ENCODE measurements at regions not wholly inside any gene's neighbourhood (a gene's known extent, or its start where the extent isn't known, plus 50 kb on each side); places are given as distances from the start of the nearest gene placed in this dataset.
"Not testable (repeated sequence)": the region's sequence is repeated elsewhere in the genome, so short reads cannot be mapped to it uniquely, and the experiment has no call there.

DNA sequence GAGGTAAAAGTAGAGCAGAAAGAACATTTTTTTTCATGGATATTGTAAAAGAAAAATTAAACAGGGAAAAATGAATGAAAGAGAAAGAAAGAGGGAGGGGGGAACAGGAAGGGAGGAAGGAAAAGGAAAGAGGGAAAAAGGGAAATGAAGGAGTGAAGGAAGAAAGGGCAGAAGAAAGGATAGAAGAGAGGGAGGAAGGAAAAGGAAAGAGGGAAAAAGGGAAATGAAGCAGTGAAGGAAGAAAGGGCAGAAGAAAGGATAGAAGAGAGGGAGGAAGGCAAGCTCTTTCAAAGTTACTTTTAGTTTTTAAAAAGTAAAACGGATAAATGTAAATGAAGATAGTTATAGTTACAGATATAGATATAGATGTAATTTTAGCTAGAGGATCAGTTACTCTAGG lies 1676.7 kb downstream of the MRPL39 start:
- 76 to 100% methylated on average over 1 of the region's 1 CpG for WGBS, 2 donors (ENCODE audit: low coverage in 1 of 2)
- no peak for DNase-seq
- no peaks in the 10 kb centered on the region for H3K36me3 ChIP-seq
- in situ Hi-C loops (cut with MboI; ENCODE audit: low pct_ligation_motif_present in 1 of 4, low pct_unique_long_range_greater_than_20kb in 1 of 4, low sequenced_read_pairs in 3 of 4) = no loop called here
- no peak overlapping the region for H3K27ac ChIP-seq
- H3K9me3 ChIP-seq = peaks cover 0 to 3% of the 10 kb centered on the region in 2 donors
- no peaks in the 10 kb centered on the region for H3K4me1 ChIP-seq
- no peak overlapping the region for H3K4me3 ChIP-seq
- H3K27me3 ChIP-seq = no peaks in the 10 kb centered on the region
- intact Hi-C loops (cut with DNase I; ENCODE audit: low total_unique reads) = no loop called here
- TF ChIP-seq, protein P1, sequence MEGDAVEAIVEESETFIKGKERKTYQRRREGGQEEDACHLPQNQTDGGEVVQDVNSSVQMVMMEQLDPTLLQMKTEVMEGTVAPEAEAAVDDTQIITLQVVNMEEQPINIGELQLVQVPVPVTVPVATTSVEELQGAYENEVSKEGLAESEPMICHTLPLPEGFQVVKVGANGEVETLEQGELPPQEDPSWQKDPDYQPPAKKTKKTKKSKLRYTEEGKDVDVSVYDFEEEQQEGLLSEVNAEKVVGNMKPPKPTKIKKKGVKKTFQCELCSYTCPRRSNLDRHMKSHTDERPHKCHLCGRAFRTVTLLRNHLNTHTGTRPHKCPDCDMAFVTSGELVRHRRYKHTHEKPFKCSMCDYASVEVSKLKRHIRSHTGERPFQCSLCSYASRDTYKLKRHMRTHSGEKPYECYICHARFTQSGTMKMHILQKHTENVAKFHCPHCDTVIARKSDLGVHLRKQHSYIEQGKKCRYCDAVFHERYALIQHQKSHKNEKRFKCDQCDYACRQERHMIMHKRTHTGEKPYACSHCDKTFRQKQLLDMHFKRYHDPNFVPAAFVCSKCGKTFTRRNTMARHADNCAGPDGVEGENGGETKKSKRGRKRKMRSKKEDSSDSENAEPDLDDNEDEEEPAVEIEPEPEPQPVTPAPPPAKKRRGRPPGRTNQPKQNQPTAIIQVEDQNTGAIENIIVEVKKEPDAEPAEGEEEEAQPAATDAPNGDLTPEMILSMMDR (IDR thresholded peaks at IDR 0.05) = no peak
- TF ChIP-seq POLR2A (IDR thresholded peaks at IDR 0.05) (no peak), EP300 (IDR thresholded peaks at IDR 0.05; ENCODE audit: low read depth) (no peak), POLR2AphosphoS5 (IDR thresholded peaks at IDR 0.05) (no peak)

DNA sequence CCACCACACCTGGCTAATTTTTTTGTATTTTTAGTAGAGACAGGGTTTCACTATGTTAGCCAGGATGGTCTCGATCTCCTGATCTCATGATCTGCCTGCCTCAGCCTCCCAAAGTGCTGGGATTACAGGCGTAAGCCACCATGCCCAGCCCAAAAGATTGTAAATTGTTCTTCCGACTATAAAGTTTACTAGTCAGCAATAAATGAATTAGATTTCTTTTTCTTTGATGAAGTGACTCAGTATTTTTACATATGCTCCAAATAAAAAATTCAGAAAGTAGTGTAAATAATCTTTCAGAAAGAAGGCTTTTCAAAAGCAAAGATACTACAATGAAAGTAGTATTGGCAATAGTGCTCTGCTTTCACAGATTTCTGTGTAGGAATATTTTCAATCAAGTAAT lies 1680.9 kb downstream of the MRPL39 start:
- H3K4me3 ChIP-seq; DNase-seq; H3K36me3 ChIP-seq; H3K27me3 ChIP-seq; intact Hi-C loops (cut with DNase I; ENCODE audit: low total_unique reads); H3K4me1 ChIP-seq; in situ Hi-C loops (cut with MboI; ENCODE audit: low pct_ligation_motif_present in 1 of 4, low pct_unique_long_range_greater_than_20kb in 1 of 4, low sequenced_read_pairs in 3 of 4); H3K27ac ChIP-seq; H3K9me3 ChIP-seq: not testable (repeated sequence)
- 83 to 87% methylated on average over 1 to 3 of the region's 3 CpGs for WGBS, 2 donors (ENCODE audit: low coverage in 1 of 2)

DNA sequence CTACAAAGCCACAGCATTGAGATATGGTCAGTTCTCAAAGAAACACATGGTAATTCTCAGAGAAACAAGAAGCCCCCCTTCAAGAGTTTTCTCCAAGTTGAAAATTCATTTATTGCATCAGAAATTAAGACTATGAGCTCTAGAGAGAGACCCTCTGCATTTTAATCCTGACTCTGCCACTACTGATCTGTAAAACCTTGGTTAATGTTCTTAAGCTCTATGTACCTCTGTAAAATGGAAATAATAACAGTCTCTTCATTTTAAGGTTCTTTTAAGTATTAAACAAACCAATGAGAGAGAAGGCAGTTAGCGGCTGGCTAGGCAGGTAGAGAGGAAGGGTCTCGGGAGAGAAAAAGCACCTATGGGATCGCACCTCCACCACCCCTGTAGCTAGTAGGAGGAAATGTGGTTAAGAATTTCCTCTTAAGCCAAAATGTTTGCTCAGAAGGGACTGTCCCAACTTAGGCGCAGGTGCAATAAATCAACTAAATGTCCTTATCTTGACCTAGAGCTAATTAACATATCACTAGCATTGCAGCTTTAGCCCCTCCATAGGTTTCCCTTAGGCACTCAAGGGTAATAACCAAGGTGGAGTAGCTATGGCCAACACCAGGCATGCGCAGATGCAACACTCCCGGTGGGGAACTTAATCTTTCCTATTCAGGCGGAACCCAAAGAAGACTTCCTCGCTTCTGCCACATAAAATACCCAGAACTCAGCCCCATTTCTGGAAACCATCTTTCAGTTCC lies 1685.4 kb downstream of the MRPL39 start:
- no peaks in the 10 kb centered on the region for H3K9me3 ChIP-seq
- no peak for DNase-seq
- in situ Hi-C loops (cut with MboI; ENCODE audit: low pct_ligation_motif_present in 1 of 4, low pct_unique_long_range_greater_than_20kb in 1 of 4, low sequenced_read_pairs in 3 of 4) = no loop called here
- 59 to 71% methylated on average over 3 to 8 of the region's 8 CpGs for WGBS, 2 donors (ENCODE audit: low coverage in 1 of 2)
- intact Hi-C loops (cut with DNase I; ENCODE audit: low total_unique reads) = no loop called here
- H3K27me3 ChIP-seq = no peaks in the 10 kb centered on the region
- no peak for TF ChIP-seq POLR2AphosphoS5 (IDR thresholded peaks at IDR 0.05)
- TF ChIP-seq, protein P1 (IDR thresholded peaks at IDR 0.05) = no peak
- no peak for TF ChIP-seq EP300 (IDR thresholded peaks at IDR 0.05; ENCODE audit: low read depth)
- TF ChIP-seq POLR2A (IDR thresholded peaks at IDR 0.05) = no peak
- no peak overlapping the region for H3K4me3 ChIP-seq
- no peaks in the 10 kb centered on the region for H3K36me3 ChIP-seq
- no peaks in the 10 kb centered on the region for H3K4me1 ChIP-seq
- H3K27ac ChIP-seq = no peak overlapping the region

DNA sequence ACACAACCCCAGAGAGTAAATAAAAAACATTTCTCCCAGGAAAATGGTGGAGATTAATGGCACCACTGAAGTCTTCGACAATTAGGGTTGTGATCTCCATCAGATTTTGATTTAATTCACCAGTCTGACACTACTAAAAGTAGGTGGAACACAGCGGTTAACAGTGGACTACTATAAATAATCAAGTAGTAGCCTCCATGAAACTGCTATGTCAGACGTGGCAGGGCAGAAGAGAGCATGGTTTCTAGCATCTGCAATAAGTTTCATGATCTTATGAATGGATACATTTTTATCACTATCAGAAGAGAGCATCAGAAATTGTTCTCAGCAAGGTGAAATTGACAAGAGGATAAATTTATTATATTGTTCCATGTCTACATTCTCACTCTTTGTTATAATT lies 1706.6 kb downstream of the MRPL39 start:
- intact Hi-C loops (cut with DNase I; ENCODE audit: low total_unique reads) (no loop called here), in situ Hi-C loops (cut with MboI; ENCODE audit: low pct_ligation_motif_present in 1 of 4, low pct_unique_long_range_greater_than_20kb in 1 of 4, low sequenced_read_pairs in 3 of 4) (no loop called here)
- TF ChIP-seq EP300 (IDR thresholded peaks at IDR 0.05; ENCODE audit: low read depth) (no peak), POLR2A (IDR thresholded peaks at IDR 0.05) (no peak), POLR2AphosphoS5 (IDR thresholded peaks at IDR 0.05) (no peak)
- TF ChIP-seq, protein P1 (IDR thresholded peaks at IDR 0.05) = no peak
- no peaks in the 10 kb centered on the region for H3K36me3 ChIP-seq
- H3K9me3 ChIP-seq = no peaks in the 10 kb centered on the region
- no peak overlapping the region for H3K4me3 ChIP-seq
- WGBS, 2 donors (ENCODE audit: low coverage in 1 of 2) = 80 to 82% methylated on average over 1 to 3 of the region's 3 CpGs
- H3K27me3 ChIP-seq = no peaks in the 10 kb centered on the region
- H3K27ac ChIP-seq = no peak overlapping the region
- no peak for DNase-seq
- no peaks in the 10 kb centered on the region for H3K4me1 ChIP-seq

DNA sequence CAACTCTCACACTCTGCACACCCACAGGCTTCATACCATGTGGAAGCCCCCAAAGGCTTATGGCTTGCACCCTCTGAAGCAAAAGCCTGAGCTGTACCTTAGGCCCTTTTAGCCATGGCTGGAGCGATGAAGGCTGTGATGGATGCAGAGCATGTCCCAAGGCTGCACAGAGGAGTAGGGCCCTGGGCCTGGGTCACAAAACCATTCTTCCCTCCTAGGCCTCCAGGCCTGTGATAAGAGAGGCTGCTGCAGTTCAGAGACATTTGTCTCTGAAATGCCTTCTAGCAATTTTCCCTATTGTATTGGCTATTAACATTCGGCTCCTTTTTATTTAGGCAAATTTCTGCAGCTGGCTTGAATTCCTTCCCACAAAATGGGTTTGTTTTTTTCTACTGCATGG lies 1707.7 kb downstream of the MRPL39 start:
- H3K4me3 ChIP-seq = no peak overlapping the region
- no peak overlapping the region for H3K27ac ChIP-seq
- WGBS, 2 donors (ENCODE audit: low coverage in 1 of 2) = 84 to 100% methylated on average over 1 to 2 of the region's 2 CpGs
- intact Hi-C loops (cut with DNase I; ENCODE audit: low total_unique reads) (no loop called here), in situ Hi-C loops (cut with MboI; ENCODE audit: low pct_ligation_motif_present in 1 of 4, low pct_unique_long_range_greater_than_20kb in 1 of 4, low sequenced_read_pairs in 3 of 4) (no loop called here)
- no peak for DNase-seq
- H3K9me3 ChIP-seq = no peaks in the 10 kb centered on the region
- no peak for TF ChIP-seq EP300 (IDR thresholded peaks at IDR 0.05; ENCODE audit: low read depth)
- TF ChIP-seq POLR2AphosphoS5 (IDR thresholded peaks at IDR 0.05) = no peak
- no peak for TF ChIP-seq POLR2A (IDR thresholded peaks at IDR 0.05)
- TF ChIP-seq, protein P1 (IDR thresholded peaks at IDR 0.05) = no peak
- H3K4me1 ChIP-seq = no peaks in the 10 kb centered on the region
- H3K36me3 ChIP-seq = no peaks in the 10 kb centered on the region
- no peaks in the 10 kb centered on the region for H3K27me3 ChIP-seq

Measured in transverse colon (tissue), 4 donors.